GM19467 (cell line): ENCODE measurements at regions not wholly inside any gene's neighbourhood (a gene's known extent, or its start where the extent isn't known, plus 50 kb on each side); places are given as distances from the start of the nearest gene placed in this dataset.

Experiments used
- ATAC-seq: cut with Tn5 transposase; IDR thresholded peaks from one replicate; pipeline ENCODE4 v1.9.1; 2021; ENCODE audit warnings: mild to moderate bottlenecking, moderate library complexity; ENCODE audit not compliant: unreplicated experiment

DNA sequence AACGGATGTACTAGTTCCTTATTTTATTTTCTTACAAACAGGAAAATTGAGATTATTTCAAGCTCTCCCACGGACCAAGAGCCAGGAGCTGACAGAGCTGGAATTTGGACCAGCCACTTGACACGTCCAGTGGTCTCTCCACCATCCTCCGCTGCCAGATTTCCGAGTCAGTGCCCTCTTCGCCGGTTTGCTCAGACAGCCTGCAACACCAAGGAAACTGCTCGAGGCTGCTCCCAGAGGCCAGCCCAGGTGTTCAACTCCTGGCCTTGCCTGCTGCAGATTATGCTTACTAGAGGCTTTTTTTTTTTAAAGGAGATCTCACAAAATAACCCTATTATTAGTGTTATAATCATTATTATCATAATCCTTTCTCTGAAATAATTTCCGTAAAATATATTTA lies 779.8 kb downstream of the RNF144A start:
- no peak for ATAC-seq

DNA sequence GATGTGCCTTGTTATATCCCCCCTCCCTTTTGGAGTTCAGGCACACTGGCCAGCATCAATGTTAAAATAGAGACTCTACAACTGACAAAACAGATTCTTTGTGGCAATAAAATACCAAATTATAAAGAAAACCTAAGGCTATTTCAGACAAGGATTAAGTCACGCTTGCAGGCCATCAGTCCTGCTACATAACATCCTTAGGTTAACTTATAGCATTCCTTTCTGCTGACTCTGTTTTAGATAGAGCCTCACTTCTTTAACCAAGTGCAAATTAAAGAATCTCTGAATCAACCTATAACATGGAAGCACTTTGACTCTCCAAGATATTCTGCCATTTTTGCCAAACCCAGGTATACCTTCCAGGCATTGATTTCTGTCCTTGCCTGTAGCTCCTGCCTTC lies 784.6 kb downstream of the RNF144A start:
- no peak for ATAC-seq

DNA sequence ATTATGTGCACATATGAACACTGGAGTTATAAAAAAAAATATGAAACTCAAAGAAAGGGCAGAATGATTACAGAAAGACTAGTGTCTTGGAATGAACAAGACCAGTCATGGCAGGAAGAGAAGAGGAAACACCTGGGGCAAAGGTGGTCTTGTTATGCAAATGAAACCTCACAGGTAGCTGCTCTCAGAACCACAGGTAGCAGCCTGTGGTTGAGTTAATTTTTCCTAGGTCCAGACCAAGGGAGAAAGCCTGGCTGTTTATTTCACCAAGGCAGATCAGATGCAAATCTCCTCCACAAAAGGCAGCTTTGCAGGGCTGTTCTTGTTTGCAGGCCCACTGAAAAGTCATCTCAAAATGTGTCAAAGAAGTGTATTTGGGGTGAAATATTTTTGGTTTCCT lies 785.8 kb downstream of the RNF144A start:
- ATAC-seq = no peak

DNA sequence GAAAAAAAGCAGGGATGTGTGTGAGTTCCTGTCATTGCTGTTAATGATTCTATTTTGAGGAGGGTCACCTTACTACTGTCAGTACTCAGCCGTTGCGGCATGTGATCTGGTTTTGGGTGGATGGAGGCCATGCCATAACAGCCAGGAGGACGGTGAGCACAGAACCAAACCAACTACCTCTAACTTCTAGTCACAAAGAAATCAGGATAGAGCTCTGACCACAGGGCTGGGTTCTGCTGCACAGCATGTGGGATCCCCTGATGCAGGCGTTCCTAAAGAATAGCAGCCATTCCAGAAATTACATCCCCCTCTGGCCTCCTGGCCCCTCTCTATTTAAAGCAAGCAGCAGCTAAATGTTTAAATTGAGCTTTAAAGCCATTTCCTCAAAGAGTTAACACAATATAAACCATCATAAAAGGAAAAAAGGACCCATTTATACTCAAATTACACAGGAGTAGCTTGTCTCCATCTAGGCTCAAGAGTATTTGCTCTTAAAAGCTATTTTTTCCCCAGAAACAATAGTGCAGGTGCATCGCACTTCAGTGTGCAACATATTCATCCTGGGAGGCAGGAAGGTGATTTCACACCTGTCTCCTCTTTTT lies 786.4 kb downstream of the RNF144A start:
- no peak for ATAC-seq

DNA sequence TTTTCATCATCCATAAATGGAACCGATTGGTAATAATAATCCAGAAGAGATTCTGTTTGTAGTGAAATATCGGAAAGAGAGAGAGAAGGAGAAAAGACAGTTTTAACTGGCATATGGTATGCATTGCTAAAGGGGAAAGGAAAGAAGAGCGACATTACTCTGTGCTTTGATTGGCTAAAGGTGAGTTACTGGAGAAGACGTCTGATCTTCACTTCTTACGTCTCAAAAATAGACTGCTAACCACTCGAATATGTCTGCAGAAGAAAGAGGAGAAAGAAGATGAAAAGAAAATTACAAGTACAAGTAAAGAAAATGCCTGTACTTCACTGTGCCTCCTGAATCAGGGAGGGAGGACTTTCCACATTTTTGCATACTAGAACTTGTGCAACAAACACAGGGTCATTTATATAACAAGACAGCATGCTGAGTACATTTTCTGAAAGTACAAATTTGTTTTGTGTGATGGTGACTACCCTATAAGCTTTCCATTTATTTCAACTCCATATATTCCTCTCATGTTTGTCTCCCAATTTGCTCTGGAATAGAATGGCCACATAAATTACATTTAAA lies 787.2 kb downstream of the RNF144A start:
- ATAC-seq = no peak

DNA sequence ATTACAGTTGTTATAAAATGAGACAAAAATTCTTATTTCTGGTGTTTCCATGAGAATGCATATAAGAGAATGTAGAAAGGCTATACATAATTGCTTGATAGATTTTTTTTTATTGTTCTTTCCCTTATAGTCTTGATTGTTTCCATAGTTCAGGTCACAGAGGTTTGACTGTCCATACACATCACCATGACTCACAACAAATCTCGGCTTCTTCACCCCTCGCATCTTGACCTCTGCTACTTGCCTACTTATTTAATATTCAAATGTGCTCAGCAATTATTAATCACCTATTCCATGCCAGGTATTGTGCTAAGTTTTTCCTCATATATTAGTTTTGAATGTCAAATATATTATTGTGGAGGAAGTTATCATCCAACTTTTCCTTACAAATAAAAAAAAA lies 789.6 kb downstream of the RNF144A start:
- no peak for ATAC-seq

DNA sequence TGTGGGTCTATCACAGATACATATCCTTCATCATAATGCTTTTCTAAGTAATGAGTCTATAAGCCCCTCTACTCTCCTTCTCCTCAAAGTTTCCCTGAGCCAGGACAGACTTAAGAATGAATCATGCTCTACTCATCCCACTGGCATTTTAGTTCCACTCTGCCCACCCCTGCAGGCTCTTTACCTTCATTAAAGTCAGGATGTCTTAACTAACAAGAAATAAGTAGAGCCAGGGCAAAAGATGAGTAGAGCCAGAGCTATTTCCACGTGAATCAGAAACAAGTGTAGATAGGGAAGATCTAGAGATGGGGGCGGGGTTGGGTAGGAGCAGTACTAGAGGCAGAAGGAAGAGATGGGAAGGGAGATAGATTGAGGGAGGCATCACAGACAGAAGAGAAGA lies 790.5 kb downstream of the RNF144A start:
- ATAC-seq = no peak

DNA sequence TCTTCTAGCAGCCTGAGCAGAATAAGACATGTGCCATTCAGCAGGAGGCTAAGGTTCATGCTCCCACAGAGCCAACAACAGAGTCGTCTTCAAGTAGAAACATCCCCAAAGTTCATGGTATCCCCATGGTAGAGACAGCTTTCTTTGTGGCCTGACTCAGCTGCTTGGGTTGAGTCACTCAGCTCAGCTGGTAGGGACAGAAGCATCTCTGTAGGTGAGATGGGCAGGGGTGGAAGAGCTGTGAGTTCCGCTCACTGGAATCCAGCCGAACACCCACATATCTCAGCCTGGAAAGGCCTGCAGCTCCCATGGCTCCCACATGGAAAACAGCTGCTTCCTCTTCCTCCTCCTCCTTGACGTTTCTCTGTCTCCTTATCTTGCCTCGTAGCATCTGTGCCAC lies 792.7 kb downstream of the RNF144A start:
- no peak for ATAC-seq

DNA sequence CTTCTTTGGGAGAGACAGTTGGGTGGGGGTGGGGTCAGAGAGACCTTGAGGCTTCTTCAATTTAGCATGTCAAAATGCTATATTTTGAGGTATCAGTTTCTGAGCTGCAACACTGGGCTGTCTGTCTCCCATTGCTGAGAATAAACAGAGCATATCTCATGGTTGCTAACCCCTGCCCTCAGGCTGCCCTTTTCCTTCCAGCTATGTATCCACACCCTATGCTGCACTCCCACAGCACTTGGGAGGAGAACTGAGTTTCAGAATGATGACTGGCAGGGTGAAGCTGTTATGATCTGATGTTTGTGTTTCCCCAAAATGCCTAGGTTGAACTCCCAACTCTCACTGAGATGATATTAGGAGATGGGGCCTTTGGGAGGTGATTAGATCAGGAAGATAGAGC lies 794.0 kb downstream of the RNF144A start:
- no peak for ATAC-seq

DNA sequence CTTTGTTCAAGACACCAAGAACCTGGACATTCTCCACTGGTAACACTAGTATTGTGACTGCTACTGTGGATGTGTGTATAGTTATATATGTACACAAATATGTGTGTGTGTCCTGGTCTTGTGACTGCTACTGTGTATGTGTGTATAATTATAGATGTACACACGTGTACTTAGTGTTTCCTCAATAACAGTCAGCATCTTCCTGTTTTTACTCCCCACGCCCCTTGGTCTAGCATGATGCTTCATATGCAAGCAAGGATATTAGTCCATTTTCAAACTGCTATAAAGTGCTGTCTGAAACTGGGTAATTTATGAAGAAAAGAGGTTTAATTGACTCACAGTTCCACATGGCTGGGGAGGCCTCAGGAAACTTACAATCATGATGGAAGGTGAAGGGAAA lies 802.7 kb downstream of the RNF144A start:
- no peak for ATAC-seq

DNA sequence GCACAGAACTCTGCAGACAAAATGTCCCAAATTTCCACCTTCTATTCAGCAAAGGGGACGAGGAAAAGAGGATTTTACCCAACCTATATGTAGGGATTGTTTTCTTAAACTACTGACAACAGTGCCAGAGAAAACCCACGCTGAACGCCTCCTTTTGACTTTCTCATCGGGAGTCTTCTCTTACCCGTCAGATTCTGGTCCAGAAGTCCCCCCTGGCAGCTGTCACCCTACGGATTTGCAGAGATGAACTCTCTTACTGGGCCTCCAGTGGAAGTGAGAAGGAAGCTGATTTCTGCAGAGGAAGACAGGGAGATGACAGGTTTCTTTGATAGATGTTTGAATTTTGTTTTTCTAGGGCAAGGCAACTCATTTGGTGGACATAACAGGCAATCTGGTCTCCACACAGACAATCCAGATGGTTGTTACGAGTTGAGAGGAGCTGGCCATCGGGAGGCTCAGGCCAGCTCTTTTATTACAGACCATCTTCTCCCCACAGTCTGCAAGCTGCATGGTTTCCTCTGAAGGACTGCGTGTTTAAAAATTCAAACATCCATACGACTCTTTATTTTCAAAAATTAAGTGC lies 804.3 kb downstream of the RNF144A start:
- no peak for ATAC-seq

DNA sequence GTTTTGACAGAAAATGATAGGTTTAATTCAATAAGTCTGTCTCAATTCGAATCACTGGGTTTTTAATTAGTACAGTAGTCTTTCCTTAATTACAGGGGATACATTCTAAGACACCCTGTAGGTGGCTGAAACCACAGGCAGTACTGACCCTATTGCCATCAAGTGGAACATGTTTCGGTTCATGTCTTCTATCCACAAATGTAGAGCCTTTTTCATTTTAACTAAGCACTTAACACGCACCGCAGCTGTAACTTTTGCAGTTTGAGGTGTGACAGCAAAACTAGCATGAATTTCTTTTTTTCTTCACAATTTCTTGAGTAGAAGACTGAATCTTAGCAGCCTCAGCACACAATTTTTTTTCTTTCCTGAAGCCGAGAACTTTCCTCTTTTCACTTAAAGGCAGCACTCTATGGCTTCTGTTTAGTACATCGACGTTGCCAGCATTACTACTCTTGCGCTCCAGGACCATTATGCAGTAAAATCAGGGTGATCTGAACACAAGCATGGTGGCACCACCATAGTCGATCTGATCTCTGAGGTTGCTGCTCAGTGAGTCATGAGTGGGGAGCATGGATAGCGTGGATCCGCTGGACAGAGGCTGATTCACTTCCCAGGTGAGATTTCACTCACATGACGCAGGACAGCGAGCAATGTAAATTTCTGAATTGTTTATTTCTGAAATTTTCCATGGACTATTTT lies 805.1 kb downstream of the RNF144A start:
- no peak for ATAC-seq

DNA sequence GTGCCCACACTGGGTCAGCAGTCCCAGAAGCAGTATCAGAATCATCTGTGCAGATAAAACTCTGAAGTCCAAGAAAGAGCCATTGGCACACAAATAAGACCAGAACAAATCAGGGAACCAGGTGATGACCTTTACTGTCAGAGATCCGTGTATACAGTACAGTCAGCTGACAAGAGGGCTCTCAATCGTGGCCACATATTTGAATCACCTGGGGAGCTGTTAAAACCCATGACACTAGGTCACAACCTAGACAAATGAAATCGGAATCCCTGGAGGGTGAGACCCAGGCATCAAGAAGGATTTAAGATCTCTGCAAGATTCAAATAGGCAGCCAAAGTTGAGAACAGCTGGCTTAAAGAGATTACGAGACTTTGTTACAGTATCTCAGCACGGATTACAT lies 807.1 kb downstream of the RNF144A start:
- ATAC-seq = no peak

DNA sequence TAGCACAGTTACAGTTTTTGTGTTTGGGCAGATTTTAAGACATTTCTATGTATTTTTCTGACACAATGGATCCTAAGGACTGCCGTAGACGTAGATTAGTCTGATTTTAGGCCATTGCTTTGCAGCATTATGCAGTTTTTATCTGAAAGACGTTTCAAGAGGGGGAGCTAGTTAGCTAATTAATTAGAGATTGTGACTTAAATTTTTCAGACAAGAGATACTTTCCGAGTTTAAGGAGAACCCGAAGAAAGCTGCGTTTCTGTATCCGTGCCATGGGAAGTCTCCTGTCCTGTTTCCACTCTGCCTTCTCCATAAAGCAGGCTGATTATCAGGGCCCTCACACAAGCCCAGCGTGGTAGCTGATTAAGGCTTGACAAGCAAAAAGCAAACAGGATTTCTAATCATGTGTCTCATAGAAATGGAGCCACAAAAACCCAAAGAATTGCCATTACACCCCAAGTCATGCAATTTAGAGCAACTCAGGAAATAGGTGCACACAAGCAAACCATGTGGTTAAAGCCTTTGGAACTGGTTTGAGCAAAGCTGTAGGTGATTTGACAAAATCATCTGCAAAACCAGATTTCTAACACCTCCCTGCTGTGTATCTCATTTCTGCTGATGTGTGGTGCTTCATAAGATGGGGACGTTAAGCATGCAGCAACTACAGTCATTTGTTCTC lies 808.1 kb downstream of the RNF144A start:
- ATAC-seq = no peak

DNA sequence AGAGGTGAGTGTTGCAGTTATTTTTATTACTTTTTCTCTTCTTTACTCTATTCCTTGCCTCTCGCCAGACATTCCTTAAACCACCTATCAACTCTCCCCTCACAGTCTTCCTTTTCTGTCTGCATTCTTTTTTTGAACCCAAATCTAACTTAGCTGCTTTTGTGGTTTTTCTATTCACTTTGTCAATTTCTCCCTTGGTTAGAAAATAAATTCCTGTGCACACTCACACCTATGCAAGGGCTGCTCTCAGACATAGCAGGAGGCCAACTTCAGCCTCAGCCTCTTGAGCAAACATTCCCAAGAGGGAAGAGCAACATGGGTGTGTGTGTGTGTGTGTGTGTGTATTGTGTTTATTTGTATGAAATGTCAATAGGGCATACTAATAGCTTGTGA lies 808.6 kb downstream of the RNF144A start:
- ATAC-seq = no peak

DNA sequence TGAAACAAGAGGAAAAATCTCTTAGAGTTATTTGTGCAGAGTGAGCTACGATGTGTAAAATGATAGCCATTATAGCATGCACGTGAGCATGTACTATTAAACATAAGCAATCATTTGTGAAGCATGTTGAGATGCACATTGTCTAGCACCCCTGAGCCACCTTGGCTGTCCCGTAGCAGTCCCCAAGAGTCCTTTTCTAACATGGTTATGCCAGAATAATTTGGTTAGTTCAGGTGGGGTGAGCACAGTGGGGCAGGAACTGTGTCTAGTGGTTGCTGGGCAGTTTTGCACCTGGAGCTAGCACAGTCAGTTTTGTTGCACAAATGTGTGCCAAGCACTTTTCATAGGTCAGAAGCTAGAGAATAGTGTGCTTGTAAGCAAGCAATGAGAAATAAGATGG lies 809.8 kb downstream of the RNF144A start:
- no peak for ATAC-seq

DNA sequence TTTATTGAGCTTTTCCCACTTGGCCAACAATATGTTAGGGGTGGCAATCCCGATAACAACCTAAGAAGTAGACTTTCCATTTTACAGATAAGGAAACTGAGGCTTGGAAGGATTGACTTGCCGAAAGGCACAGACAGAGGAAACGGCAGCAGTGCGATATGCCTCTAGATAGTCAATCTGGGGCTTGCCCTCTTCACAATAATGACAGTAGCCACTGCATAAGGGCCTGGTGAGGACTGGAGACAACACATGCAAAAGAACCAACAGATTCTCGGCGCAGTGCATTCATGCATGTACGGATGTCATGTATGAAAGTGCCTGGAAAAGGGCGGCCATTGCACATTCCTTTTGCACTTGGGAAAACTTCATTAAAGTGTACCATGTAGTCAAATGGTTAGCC lies 811.2 kb downstream of the RNF144A start:
- ATAC-seq = no peak

DNA sequence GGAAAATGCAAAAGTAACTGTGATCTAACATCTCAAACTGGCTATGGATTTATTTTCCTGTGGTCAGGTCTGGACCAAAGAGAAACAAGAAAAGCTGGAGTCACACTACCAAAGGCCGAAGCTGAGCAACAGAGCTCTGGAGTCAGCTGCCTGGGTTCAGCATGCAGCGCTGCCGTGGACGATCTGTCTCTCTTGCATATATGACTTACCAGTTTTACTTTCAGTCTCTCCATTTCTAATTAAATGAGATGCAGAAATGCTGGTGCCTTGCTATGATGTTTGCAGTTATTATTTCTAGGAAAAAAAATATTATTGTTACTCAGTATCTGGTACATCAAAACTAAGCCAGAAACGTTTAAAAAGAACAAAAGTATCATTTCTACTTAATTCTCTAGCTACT lies 813.2 kb downstream of the RNF144A start:
- no peak for ATAC-seq

DNA sequence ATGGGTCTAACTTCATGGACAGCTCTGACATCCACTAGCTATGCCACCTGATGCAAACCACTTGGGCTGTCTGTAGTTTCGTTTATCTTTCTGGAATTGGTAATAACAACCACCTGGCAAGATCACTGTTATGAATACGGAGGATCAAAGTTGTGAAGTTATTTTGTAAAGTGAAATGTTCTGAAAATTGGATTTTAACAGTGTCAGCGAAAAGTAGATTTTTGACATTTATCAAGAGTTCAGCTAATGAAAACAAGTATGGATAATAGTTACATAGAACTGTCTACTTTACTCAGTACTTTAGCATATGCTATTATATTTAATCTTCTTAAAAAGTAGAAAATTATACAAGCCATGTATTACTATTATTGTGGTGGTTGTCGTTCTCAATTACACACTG lies 813.8 kb downstream of the RNF144A start:
- ATAC-seq = no peak

DNA sequence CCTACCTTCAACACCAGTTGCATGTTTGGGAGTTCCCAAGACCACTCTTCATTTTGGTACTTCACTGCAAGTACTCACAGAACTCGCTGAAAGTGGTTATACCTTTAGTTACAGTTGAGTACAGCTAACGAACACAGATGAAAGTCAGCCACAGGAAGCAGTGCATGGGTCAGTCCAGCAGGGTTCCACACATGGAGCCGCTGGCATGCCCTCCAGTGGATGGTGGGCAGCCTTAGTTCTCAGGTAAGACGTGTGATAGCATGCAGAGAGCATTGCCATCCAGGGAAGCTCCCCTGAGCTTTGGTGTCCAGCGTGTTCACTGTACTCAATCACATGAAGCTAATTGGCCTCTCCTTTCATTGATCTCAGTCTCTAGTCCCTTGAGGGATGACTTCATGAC lies 815.3 kb downstream of the RNF144A start:
- no peak for ATAC-seq

DNA sequence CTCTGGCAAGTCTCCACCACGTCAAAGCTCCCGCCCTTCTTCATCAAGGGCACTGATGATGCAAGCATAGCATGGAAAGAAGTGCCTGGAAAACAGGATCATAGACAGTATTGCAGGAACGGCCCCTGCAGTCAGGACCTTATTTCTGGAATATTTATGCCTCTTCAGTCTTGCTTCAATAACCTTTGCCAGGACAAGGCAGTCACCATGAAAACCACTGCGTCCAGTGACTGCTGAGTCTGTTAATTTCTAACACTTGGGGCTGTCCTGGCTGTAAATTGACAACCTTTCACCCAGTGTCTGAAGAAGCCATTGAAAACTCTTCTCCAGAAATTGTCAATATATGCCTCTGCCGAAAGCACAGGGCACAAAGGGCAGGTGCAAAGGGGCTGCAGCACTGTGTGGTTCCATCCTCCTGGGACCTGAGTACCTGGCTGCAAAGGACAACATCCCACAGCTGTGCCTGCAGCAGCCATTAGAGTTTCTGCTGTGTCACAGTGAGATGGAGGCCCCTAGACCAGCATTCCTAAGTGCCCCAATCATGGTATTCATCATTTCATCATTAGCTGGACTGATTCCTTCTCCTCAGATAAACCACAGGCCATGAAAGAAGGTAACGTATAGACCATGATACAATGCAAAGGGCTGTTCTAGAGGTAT lies 819.6 kb downstream of the RNF144A start:
- no peak for ATAC-seq
